ENCODE measurements at regions not wholly inside any gene's neighbourhood (a gene's known extent, or its start where the extent isn't known, plus 50 kb on each side); places are given as distances from the start of the nearest gene placed in this dataset.

- DNase-seq = no peak
Measured at GRCh38 chr11:93967258-93967657, 53.9 kb upstream of the HEPHL1 start.

- DNase-seq = no peak
Measured at GRCh38 chr11:93967944-93968343, 53.2 kb upstream of the HEPHL1 start.

GRCh38 chr11:93969925-93970922, 50.9 kb upstream of the HEPHL1 start:
- no peak for DNase-seq
